ENCODE measurements at regions not wholly inside any gene's neighbourhood (a gene's known extent, or its start where the extent isn't known, plus 50 kb on each side); places are given as distances from the start of the nearest gene placed in this dataset.
A peak's percentile ranks its signal among the peaks of the same experiment; 100 is the strongest.

DNA sequence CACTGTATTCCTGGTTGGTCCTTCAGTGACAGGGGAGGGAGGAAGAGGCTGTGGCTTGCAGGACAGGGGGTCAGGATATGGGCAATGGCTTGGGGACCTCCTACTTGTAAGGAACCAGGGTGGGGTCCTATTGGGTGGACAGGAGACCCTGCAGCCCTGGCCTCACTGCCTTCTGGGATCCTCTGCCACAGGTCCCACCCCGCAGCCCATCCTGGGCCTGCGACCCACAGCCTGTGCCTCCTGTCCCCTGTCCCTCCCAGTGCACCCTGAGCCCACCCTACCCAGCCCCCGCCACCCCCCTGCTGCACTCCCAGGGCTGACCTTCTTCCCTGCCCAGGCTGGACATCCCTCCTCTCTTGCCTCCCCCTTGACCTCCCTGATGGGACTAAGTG lies 58.7 kb upstream of the MYL10 start:
- Histone ChIP-seq H2AFZ (ENCODE audit: low read length) (no peak overlapping the region), H3K4me2 (ENCODE audit: extremely low read depth, insufficient read depth, low read length) (no peak overlapping the region)

GRCh38 chr7:101688183-101688831 lies 59.2 kb upstream of the MYL10 start:
- peak; percentile 44 to 53 for DNase-seq (ENCODE audit: low read depth in 2 of 2)
- Histone ChIP-seq H3K4me2 (ENCODE audit: extremely low read depth, insufficient read depth, low read length) (peak overlapping the region; percentile 77), H3K27me3 (ENCODE audit: control insufficient read depth, insufficient read depth, low read length) (no peaks in the 10 kb centered on the region), H3K36me3 (ENCODE audit: control insufficient read depth, insufficient read depth, low read length) (no peaks in the 10 kb centered on the region), H2AFZ (ENCODE audit: low read length) (peak overlapping the region; percentile 62), H3K79me2 (ENCODE audit: control insufficient read depth, insufficient read depth, low read length) (no peaks in the 10 kb centered on the region), H3K9me3 (ENCODE audit: control insufficient read depth, insufficient read depth, low read depth, low read length) (no peaks in the 10 kb centered on the region), H3K4me3 (replicated peaks in 1 of 4; ENCODE audit: control extremely low read depth in 1 of 4, insufficient read depth in 1 of 4, low read depth in 3 of 4, low read length in 4 of 4) (peak overlapping the region in 2 of 4 experiments; percentile 15 to 33), H3K4me1 (ENCODE audit: control insufficient read depth, extremely low read depth, insufficient read depth, low read length) (peaks cover 5% of the 10 kb centered on the region), H3K27ac (ENCODE audit: insufficient read depth, low read length) (no peak overlapping the region), H3K9ac (ENCODE audit: insufficient read depth, low read length) (no peak overlapping the region), H4K20me1 (ENCODE audit: control insufficient read depth, extremely low read depth, insufficient read depth, low read length) (no peaks in the 10 kb centered on the region)
- no peak for TF ChIP-seq EZH2 (IDR thresholded peaks at IDR 0.05; ENCODE audit: low read length, missing control alignments)
- TF ChIP-seq, protein P1, sequence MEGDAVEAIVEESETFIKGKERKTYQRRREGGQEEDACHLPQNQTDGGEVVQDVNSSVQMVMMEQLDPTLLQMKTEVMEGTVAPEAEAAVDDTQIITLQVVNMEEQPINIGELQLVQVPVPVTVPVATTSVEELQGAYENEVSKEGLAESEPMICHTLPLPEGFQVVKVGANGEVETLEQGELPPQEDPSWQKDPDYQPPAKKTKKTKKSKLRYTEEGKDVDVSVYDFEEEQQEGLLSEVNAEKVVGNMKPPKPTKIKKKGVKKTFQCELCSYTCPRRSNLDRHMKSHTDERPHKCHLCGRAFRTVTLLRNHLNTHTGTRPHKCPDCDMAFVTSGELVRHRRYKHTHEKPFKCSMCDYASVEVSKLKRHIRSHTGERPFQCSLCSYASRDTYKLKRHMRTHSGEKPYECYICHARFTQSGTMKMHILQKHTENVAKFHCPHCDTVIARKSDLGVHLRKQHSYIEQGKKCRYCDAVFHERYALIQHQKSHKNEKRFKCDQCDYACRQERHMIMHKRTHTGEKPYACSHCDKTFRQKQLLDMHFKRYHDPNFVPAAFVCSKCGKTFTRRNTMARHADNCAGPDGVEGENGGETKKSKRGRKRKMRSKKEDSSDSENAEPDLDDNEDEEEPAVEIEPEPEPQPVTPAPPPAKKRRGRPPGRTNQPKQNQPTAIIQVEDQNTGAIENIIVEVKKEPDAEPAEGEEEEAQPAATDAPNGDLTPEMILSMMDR (conservative IDR thresholded peaks at IDR 0.05 in 1 of 2, IDR thresholded peaks at IDR 0.05 in 1 of 2; ENCODE audit: low read depth in 1 of 2, low read length in 2 of 2): peak; percentile 78

More for the DNA sequence above, 58.7 kb upstream of the MYL10 start:
- Histone ChIP-seq H3K9me3 (ENCODE audit: control insufficient read depth, insufficient read depth, low read depth, low read length) (no peaks in the 10 kb centered on the region), H3K27ac (ENCODE audit: insufficient read depth, low read length) (no peak overlapping the region), H3K36me3 (ENCODE audit: control insufficient read depth, insufficient read depth, low read length) (no peaks in the 10 kb centered on the region), H3K4me3 (replicated peaks in 1 of 4; ENCODE audit: control extremely low read depth in 1 of 4, insufficient read depth in 1 of 4, low read depth in 3 of 4, low read length in 4 of 4) (no peak overlapping the region), H3K9ac (ENCODE audit: insufficient read depth, low read length) (no peak overlapping the region), H3K4me1 (ENCODE audit: control insufficient read depth, extremely low read depth, insufficient read depth, low read length) (peaks cover 5% of the 10 kb centered on the region), H3K27me3 (ENCODE audit: control insufficient read depth, insufficient read depth, low read length) (no peaks in the 10 kb centered on the region), H4K20me1 (ENCODE audit: control insufficient read depth, extremely low read depth, insufficient read depth, low read length) (no peaks in the 10 kb centered on the region), H3K79me2 (ENCODE audit: control insufficient read depth, insufficient read depth, low read length) (no peaks in the 10 kb centered on the region)
- DNase-seq (ENCODE audit: low read depth in 2 of 2): no peak
- TF ChIP-seq, protein P1 (conservative IDR thresholded peaks at IDR 0.05 in 1 of 2, IDR thresholded peaks at IDR 0.05 in 1 of 2; ENCODE audit: low read depth in 1 of 2, low read length in 2 of 2): no peak
- TF ChIP-seq EZH2 (IDR thresholded peaks at IDR 0.05; ENCODE audit: low read length, missing control alignments): no peak

- no peak for DNase-seq (ENCODE audit: low read depth in 2 of 2)
- no peaks in the 10 kb centered on the region for H3K79me2 ChIP-seq (ENCODE audit: control insufficient read depth, insufficient read depth, low read length)
- H3K9ac ChIP-seq (ENCODE audit: insufficient read depth, low read length): no peak overlapping the region
- H3K4me2 ChIP-seq (ENCODE audit: extremely low read depth, insufficient read depth, low read length): no peak overlapping the region
- TF ChIP-seq, protein P1 (conservative IDR thresholded peaks at IDR 0.05 in 1 of 2, IDR thresholded peaks at IDR 0.05 in 1 of 2; ENCODE audit: low read depth in 1 of 2, low read length in 2 of 2): no peak
- no peak for TF ChIP-seq EZH2 (IDR thresholded peaks at IDR 0.05; ENCODE audit: low read length, missing control alignments)
- no peaks in the 10 kb centered on the region for H3K9me3 ChIP-seq (ENCODE audit: control insufficient read depth, insufficient read depth, low read depth, low read length)
- peaks cover 5% of the 10 kb centered on the region for H3K4me1 ChIP-seq (ENCODE audit: control insufficient read depth, extremely low read depth, insufficient read depth, low read length)
- no peaks in the 10 kb centered on the region for H3K36me3 ChIP-seq (ENCODE audit: control insufficient read depth, insufficient read depth, low read length)
- no peak overlapping the region for H3K4me3 ChIP-seq (replicated peaks in 1 of 4; ENCODE audit: control extremely low read depth in 1 of 4, insufficient read depth in 1 of 4, low read depth in 3 of 4, low read length in 4 of 4)
- no peak overlapping the region for H2AFZ ChIP-seq (ENCODE audit: low read length)
- H3K27ac ChIP-seq (ENCODE audit: insufficient read depth, low read length): no peak overlapping the region
- no peaks in the 10 kb centered on the region for H3K27me3 ChIP-seq (ENCODE audit: control insufficient read depth, insufficient read depth, low read length)
- H4K20me1 ChIP-seq (ENCODE audit: control insufficient read depth, extremely low read depth, insufficient read depth, low read length): no peaks in the 10 kb centered on the region
These were observed 60.2 kb upstream of the MYL10 start for GRCh38 chr7:101688995-101689907.
